NT2/D1 (cell line): ENCODE measurements at regions not wholly inside any gene's neighbourhood (a gene's known extent, or its start where the extent isn't known, plus 50 kb on each side); places are given as distances from the start of the nearest gene placed in this dataset.

Experiments used
- DNase-seq: peaks from one replicate; pipeline ENCODE4 v3.0.0-alpha.2; 2011; ENCODE audit warnings: low read depth, low spot score
- H3K27me3 ChIP-seq: 2 replicates; pipeline ENCODE4 v1.6.0; 2011; ENCODE audit warnings: mild to moderate bottlenecking; ENCODE audit not compliant: insufficient read length, insufficient read depth
- H3K36me3 ChIP-seq: 2 replicates; pipeline ENCODE4 v1.6.1; 2011; ENCODE audit warnings: mild to moderate bottlenecking, low read length, mixed read lengths; ENCODE audit not compliant: insufficient read depth, insufficient read length
- H3K4me1 ChIP-seq: 2 replicates; pipeline ENCODE4 v1.5.1; 2011; ENCODE audit not compliant: insufficient read depth, insufficient read length
- H3K4me3 ChIP-seq: 2 replicates; pipeline ENCODE4 v1.5.1; 2011; ENCODE audit warnings: low read depth; ENCODE audit not compliant: insufficient read length
- H3K9ac ChIP-seq: 2 replicates; pipeline ENCODE4 v1.6.0; 2011; ENCODE audit warnings: low read depth; ENCODE audit not compliant: insufficient read length
- H3K9me3 ChIP-seq: 2 replicates; pipeline ENCODE4 v1.5.1; 2011; ENCODE audit warnings: mild to moderate bottlenecking, low read length; ENCODE audit not compliant: insufficient read depth
- SUZ12 ChIP-seq: IDR thresholded peaks from 2 replicates; pipeline ENCODE4 v1.6.1; 2011; ENCODE audit not compliant: insufficient read length, insufficient read depth; ENCODE audit errors: extremely low read depth
- YY1 ChIP-seq: IDR thresholded peaks from 2 replicates; pipeline ENCODE4 v1.6.1; 2011; ENCODE audit not compliant: insufficient read length, insufficient read depth
- ZNF274 ChIP-seq: IDR thresholded peaks from 2 replicates; pipeline ENCODE4 v1.6.1; 2011; ENCODE audit warnings: mild to moderate bottlenecking, low read depth, low read length

GRCh38 chrX:80602036-80602860, 182.0 kb downstream of the TENT5D start:
- no peaks in the 10 kb centered on the region for H3K36me3 ChIP-seq
- TF ChIP-seq SUZ12 = no peak
- no peak for TF ChIP-seq ZNF274
- no peak for TF ChIP-seq YY1
- no peaks in the 10 kb centered on the region for H3K9me3 ChIP-seq
- H3K4me1 ChIP-seq = no peaks in the 10 kb centered on the region
- DNase-seq = no peak
- no peak overlapping the region for H3K9ac ChIP-seq
- no peak overlapping the region for H3K4me3 ChIP-seq
- H3K27me3 ChIP-seq = no peaks in the 10 kb centered on the region
